AG08396 (cell line): ENCODE measurements at regions not wholly inside any gene's neighbourhood (a gene's known extent, or its start where the extent isn't known, plus 50 kb on each side); places are given as distances from the start of the nearest gene placed in this dataset.
"Not testable (repeated sequence)": the region's sequence is repeated elsewhere in the genome, so short reads cannot be mapped to it uniquely, and the experiment has no call there.

Source experiments
- DNase-seq: peaks from one replicate; pipeline ENCODE4 v3.0.0; 2012; ENCODE audit warnings: low spot score, mixed read lengths

DNA sequence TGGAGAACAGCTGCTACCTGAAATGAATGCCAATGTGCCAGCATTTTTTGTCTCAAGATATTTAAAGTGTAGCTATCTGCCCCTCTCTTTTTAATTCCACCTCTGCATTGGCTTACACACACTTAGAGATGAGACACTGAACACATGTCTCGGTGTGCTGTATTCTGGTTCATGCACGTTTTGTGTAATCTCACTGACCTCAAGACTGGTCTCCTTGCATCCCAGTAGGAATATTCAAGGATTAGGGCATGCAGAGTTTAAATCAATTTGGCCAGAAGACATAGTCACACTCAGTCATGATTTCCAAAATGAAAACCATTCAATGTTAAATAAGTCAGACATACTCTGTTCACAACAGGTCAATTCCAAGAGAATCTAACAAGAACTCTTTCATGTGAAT lies 561.8 kb upstream of the TUSC1 start:
- DNase-seq = no peak

GRCh38 chr9:26237256-26237655 lies 559.0 kb upstream of the TUSC1 start:
- no peak for DNase-seq

DNA sequence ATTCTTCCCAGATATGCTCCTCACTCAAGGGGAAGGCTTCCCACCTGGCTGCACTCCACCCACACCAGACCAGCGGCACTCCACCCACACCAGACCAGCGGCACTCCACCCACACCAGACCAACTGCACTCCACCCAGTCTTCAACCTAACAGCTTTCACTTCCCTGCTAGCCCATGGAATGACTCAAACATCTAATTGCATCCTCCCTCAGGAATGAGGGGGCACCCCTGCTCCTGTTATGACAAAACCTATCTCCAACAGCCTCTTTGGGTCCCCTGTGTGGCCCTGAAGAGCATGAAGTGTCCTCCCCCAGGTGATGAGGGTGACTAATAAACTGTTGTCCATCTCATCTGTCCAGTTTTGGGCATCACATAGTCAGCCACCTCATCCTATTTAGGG lies 556.6 kb upstream of the TUSC1 start:
- DNase-seq = no peak

- DNase-seq = no peak
These were observed 553.1 kb upstream of the TUSC1 start for GRCh38 chr9:26231391-26231790.

DNA sequence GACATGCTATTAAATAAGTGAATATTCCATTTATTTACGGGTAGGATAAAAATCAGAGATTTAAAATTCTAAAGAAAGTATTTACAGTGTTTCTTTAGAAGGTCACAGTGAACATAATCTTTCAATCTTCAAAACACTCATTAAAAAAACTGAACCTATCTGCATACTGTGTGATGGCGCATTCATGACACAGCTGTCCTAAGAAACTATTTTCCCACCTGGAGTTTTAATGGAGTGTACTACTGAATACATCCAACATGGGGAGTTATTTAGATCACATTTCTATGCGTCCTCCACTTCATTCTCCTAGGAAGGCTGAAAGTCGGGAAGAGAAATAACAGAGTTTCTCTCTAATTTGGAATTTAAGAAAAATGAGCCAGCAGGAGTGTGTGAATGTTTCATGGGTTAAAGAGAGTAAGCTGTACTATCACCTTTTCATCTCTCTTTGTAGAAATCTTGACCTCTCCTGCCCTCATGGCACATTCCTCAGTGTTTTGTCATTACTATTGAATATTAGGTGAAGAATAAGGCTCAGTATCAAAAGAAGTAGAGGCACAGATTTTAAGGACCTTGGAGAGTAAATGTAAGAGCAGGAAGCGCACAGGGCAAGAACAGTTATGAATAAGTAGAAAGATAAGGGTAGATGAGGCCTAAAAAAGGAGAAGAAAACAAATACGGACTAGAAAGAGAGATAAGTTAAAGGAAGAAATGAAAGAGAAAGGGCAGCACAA lies 551.2 kb upstream of the TUSC1 start:
- no peak for DNase-seq

DNA sequence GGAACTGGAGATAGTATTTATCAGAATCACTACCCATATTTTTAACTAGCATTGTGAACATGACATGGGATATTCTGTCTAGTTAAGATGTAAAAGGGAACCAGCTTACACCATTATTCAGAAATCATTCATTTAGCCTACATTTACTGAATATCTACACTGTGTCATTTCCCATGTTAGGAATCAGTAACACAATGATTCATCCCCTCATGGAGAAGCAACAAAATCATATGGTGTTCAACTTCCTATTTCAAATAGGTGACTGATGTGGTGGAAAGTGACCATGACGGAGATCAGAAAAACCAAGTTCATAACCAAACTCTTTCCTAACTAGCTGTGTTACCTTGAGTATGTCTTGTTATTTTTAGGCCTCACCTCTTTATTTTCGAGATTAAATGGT lies 550.0 kb upstream of the TUSC1 start:
- DNase-seq = no peak

DNA sequence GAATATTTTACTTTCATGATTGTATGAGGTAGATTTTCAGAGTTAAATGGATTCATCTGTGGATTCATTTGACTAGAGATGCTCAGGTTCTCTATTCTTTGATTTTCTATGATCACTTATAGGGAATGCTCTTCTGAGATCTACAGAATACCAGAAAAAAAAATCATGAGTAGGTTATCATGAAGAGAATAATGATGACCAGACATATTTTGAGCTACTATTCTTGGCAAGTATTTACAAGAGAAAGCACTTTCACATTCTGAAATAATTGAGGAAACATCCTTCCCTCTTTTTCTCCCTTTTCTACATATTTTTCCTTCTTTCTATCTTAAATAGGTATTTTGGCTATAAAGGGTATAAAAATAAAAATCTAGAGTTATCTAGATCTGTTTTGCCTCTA lies 543.0 kb upstream of the TUSC1 start:
- no peak for DNase-seq

DNA sequence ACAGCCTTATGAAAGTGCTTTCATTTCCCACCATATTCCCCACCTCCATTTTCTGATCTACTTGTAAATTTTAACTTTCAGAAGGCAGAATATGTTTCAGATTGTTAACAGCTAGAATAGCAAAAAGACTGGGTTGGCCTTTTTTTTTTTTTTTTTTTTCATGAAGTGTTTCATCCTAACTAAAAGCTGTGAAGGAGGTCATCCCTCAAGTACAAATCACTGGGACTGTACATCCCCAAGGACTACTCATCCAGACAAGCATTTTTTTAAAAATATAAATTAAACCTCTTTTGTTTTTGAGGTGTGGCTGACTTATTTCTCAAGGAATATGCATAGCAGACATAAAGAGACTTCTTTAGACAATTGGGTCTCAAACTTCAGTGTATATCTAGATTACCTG lies 542.1 kb upstream of the TUSC1 start:
- DNase-seq = no peak

DNA sequence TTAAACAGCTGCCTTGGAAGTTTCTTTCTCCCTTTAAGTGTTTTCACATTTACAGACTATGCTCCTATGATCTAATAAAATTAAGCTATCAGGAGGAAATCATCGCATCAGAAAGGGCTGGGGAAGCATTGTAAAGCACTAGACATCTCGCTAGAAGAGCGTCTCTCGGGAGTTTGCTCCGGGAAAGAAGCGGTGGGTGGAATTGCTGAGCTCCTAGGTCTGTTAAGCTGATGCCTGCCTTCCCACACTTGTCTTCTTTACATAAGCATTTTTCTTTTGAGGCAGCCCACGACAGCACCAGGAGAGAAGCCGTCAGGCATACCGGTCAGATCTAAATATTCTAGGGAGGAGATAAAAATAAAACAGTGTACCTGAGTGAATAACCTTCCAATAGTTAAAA lies 541.7 kb upstream of the TUSC1 start:
- DNase-seq = no peak

- DNase-seq = no peak
These were observed 538.5 kb upstream of the TUSC1 start for GRCh38 chr9:26216702-26217101.

DNA sequence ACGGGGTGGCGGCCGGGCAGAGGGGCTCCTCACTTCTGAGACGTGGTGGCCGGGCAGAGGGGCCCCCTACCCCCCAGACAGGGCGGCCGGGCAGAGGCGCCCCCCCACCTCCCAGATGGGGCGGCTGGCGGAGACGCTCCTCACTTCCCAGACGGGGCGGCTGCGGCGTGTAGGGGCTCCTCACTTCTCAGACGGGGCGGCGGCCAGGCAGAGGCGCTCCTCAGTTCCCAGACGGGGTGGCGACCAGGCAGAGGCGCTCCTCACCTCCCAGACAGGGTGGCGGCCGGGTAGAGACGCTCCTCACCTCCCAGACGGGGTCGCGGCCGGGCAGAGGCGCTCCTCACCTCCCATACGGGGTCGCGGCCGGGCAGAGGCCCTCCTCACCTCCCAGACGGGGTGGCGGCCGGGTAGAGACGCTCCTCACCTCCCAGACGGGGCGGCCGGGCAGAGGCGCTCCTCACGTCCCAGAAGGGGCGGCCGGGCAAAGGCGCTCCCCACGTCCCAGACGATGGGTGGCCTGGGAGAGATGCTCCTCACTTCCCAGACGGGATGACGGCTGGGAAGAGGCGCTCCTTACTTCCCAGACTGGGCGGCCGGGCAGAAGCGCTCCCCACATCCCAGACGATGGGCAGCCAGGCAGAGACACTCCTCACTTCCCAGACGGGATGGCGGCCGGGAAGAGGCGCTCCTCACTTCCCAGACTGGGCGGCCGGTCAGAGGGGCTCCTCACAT lies 536.6 kb upstream of the TUSC1 start:
- not testable (repeated sequence) for DNase-seq

DNA sequence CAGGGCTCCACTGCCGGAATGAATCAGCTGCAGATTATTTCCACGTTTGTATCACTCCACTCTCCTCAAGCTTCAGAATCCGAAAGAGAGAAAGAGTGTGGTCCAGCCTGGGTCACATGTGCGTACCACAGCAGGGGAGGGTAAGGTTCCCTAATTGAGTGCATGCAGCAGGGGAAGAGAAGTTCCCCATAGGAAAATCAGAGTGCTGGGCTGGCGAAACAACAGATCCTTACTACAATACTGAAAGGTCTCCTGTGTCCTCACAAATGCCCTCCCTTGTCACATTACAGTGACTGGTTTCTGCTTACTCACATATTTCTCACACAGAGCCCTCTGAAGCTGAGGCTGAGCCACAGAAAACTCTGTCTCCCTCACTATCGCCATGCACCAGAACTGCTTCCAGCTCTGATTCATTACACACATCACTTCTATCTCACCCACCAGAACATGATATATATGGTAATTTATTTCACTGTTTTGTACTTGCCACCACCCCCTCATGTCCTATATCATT lies 532.2 kb upstream of the TUSC1 start:
- peak; percentile 8 for DNase-seq

DNA sequence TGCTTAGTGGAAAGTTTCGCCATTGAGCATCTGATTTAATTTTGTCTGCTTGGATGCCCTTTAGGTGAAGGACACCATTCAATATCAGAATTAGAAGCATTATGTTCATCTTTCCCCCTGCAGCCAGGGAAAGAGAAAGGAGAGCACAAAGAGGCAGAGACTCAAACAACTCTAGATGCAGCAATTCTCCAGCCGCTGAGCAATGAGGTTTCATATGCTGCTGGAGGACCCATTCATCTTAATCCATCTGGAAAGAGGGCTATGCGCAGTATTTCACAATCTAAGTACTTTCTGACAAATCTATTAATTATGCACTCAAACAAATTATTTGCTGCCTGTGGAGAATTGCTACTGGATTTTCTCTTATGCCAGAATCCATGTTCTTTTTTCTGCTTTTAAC lies 527.0 kb upstream of the TUSC1 start:
- DNase-seq = no peak

GRCh38 chr9:26193237-26193636 lies 515.0 kb upstream of the TUSC1 start:
- no peak for DNase-seq

- DNase-seq = no peak
These were observed 513.5 kb upstream of the TUSC1 start for GRCh38 chr9:26191711-26192110.

DNA sequence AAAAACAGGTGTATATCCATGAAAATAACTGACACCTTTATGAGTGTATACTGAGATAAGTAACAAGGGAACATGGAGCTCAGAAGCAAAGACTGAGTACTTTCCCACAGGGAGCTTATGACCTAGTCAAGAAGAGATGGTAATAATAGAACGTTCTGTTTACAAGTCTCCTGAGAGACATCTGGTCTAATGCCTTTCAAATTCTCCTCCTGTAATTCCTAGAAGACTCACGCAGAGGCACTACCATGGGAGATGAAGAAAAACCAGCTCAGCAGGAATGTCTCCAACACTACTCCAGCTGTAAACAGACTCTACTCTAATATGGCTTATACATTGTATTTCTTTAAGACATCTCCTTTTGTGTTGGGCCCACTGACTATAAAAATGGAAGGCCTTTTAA lies 503.6 kb upstream of the TUSC1 start:
- no peak for DNase-seq

DNA sequence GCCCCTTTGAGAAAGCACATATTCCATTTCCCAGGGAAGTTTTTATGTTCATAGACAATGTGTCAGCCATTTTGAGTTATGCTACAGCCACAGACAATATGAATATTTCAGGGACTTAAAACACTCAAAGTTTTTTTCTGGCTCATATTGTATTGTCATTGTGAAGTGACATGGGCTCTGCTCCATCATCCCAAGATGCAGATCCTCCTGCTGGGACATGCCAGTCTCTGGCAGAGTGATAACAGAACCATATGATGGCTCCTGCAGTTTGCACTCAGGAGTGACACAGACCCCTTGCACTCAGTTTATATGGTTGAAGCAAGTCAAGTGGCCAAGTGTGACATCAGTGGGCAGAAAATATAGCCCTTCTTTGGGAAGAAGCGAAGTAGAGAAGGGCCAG lies 498.4 kb upstream of the TUSC1 start:
- no peak for DNase-seq

GRCh38 chr9:26175264-26175663 lies 497.0 kb upstream of the TUSC1 start:
- DNase-seq = no peak

GRCh38 chr9:26172301-26172700 lies 494.1 kb upstream of the TUSC1 start:
- DNase-seq = no peak

DNA sequence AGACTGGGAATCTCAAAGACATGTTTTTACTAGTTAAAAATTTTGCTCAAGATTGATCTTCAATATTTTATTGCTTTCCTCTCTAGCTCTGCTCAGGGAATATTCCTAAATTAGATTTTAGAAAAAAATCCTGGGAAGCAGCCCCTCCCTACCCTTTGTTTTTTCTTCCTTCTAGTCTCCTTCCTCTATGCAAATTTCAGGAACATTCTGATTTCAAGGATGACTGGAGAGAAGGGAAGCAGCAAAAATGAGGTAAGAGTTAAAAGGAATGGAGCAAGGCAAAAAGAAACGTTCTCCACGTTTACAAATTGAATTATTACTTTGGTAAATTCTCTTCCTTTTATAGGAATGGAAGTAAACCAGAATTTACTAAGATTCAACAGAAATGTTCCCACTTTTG lies 493.4 kb upstream of the TUSC1 start:
- no peak for DNase-seq

GRCh38 chr9:26170190-26170589 lies 491.9 kb upstream of the TUSC1 start:
- no peak for DNase-seq

DNA sequence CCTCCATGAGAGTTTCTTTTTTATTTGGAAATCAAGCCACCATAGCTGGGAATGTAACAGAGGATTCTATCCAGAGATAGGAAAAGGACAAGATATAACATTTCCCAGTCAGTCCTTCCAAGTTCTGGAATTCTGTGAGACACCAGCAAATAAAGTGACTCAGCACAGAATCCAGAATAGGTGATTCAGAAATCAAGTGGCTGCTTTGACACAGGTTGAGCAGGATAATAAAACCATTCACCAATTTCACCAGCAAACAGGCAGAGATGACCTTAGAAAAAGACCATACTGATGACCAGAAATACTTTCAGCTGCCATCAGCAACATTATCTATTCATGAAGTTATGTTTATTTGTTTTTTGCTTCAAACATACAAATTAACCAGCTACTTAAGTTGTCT lies 491.5 kb upstream of the TUSC1 start:
- no peak for DNase-seq

- DNase-seq = no peak
These were observed 488.3 kb upstream of the TUSC1 start for GRCh38 chr9:26166537-26166936.

DNA sequence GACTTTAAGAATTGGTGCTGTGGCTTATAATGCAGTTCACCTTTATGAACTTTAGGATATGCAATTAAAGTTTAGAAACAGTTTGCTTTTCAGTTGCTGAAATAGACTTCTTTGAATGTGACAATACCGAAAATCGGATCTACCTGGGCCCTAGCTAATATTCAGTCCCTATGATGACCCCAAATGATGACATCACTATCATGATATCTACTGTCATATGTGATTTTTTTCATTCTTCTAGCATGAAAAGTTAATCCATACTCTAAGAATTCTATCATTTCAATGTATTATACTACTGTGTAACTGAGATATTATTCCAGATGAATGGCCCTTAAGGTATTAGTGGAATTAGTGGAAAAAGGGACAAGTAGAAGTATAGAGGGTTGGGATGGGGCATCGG lies 487.2 kb upstream of the TUSC1 start:
- no peak for DNase-seq
